Ascending aorta (tissue), 2 donors: ENCODE measurements at regions not wholly inside any gene's neighbourhood (a gene's known extent, or its start where the extent isn't known, plus 50 kb on each side); places are given as distances from the start of the nearest gene placed in this dataset.

Experiments
- DNase-seq, 2 donors: peaks; one replicate each; pipeline ENCODE4 v3.0.0-alpha.2; 2019; ENCODE audit warnings: low spot score in 2 of 2
- H3K27ac ChIP-seq, 2 donors: fragments of 200-600 bp; sonication (generic); one replicate each; pipeline ENCODE4 v1.5.1; 2016 to 2017; ENCODE audit warnings: mild to moderate bottlenecking in 1 of 2
- H3K27me3 ChIP-seq: fragments of 200-600 bp; sonication (generic); one replicate; pipeline ENCODE4 v1.5.1; 2017
- H3K36me3 ChIP-seq, 2 donors: fragments of 200-600 bp; sonication (generic); one replicate each; pipeline ENCODE4 v1.5.1; 2016
- H3K4me1 ChIP-seq, 2 donors: fragments of 200-600 bp; sonication (generic); one replicate each; pipeline ENCODE4 v1.5.1; 2016 to 2017; ENCODE audit warnings: mild to moderate bottlenecking in 1 of 2
- H3K4me3 ChIP-seq, 2 donors: fragments of 200-600 bp; sonication (generic); one replicate each; pipeline ENCODE4 v1.5.1; 2016 to 2017; ENCODE audit warnings: mild to moderate bottlenecking in 1 of 2
- H3K9me3 ChIP-seq, 2 donors: fragments of 200-600 bp; sonication (generic); one replicate each; pipeline ENCODE4 v1.5.1; 2016
- intact Hi-C: fragments of 100-400 bp; cut with DNase I; formaldehyde crosslinking; loops from one replicate; pipeline ENCODE4 v1.15.1; 2023
- TF ChIP-seq, protein P1 (sequence below), 3 experiments: fragments of 200-600 bp in 2 of 3; fragments of 450-650 bp in 1 of 3; sonication (generic) in 2 of 3; IDR thresholded peaks; one replicate each; pipeline ENCODE4 v1.5.1; 2016 to 2019; ENCODE audit warnings: antibody characterized with exemption in 3 of 3, mild to moderate bottlenecking in 1 of 3, moderate library complexity in 1 of 3

DNA sequence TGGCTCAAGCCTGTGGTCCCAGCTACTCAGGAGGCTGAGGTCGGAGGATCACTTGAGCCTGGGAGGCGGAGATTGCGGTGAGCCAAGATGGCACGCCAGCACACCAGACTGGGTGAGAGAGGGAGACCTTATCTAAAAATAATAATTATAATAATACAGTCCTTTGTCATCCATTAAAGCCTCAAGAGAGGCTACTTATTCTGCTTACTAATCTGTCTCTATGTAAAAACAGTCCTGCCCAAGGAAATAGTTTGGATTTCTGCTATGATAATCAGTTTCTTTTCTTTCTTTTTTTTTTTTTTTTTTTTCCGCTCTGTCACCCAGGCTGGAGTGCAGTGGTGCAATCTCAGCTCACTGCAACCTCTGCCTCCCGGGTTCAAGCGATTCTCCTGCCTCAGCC, 228.3 kb downstream of the C1D start:
- intact Hi-C loops, result no loop called here
- no peaks in the 10 kb centered on the region for H3K36me3 ChIP-seq
- TF ChIP-seq, protein P1, sequence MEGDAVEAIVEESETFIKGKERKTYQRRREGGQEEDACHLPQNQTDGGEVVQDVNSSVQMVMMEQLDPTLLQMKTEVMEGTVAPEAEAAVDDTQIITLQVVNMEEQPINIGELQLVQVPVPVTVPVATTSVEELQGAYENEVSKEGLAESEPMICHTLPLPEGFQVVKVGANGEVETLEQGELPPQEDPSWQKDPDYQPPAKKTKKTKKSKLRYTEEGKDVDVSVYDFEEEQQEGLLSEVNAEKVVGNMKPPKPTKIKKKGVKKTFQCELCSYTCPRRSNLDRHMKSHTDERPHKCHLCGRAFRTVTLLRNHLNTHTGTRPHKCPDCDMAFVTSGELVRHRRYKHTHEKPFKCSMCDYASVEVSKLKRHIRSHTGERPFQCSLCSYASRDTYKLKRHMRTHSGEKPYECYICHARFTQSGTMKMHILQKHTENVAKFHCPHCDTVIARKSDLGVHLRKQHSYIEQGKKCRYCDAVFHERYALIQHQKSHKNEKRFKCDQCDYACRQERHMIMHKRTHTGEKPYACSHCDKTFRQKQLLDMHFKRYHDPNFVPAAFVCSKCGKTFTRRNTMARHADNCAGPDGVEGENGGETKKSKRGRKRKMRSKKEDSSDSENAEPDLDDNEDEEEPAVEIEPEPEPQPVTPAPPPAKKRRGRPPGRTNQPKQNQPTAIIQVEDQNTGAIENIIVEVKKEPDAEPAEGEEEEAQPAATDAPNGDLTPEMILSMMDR (IDR thresholded peaks at IDR 0.05), result no peak
- DNase-seq, result no peak
- no peaks in the 10 kb centered on the region for H3K4me1 ChIP-seq
- H3K4me3 ChIP-seq, result no peak overlapping the region
- no peak overlapping the region for H3K27ac ChIP-seq
- no peaks in the 10 kb centered on the region for H3K27me3 ChIP-seq
- H3K9me3 ChIP-seq, result no peaks in the 10 kb centered on the region

DNA sequence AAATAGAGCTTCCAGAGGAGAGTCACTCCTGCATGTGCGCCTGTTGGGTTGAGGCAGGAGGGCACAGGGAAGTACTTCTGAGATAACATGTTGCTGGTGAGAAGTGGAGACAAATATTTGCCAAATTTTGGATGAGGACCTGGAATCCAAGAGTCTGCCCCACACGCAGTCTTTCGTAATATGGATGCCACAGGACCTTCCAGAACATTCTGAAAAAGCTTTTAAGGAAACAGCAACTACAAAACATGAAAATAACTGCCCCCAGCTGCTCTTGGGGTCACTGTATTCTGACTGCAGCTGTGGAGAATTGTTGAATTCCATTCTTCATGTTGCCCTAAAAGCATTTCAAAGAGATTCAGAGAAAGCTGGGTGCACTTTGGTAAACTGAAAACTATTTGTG, 227.5 kb downstream of the C1D start:
- intact Hi-C loops, result no loop called here
- no peaks in the 10 kb centered on the region for H3K4me1 ChIP-seq
- TF ChIP-seq, protein P1 (IDR thresholded peaks at IDR 0.05), result no peak

DNA sequence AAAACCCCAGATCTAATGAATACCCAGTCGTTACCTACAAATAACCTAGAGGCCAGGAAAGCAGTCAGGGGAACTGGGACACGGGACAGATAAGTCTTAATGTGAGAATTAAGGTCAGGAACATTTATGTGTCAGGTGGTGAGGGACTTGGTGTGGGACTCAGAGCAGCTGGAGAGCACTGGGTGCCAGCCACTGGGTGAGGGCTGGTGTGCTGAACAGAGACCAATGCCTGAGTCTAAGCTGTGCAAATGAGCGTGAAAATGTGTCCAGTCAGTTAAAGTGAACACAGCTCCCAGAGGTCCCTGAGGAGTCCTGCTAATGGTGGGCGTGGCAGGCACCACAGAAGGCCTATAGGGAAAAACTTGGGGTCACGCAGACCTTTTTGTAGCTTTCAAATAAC, 225.9 kb downstream of the C1D start:
- DNase-seq, result no peak
- no peaks in the 10 kb centered on the region for H3K9me3 ChIP-seq
- H3K27ac ChIP-seq, result no peak overlapping the region
- intact Hi-C loops, result no loop called here
- no peak overlapping the region for H3K4me3 ChIP-seq
- H3K36me3 ChIP-seq, result no peaks in the 10 kb centered on the region
- no peaks in the 10 kb centered on the region for H3K4me1 ChIP-seq
- no peaks in the 10 kb centered on the region for H3K27me3 ChIP-seq
- TF ChIP-seq, protein P1 (IDR thresholded peaks at IDR 0.05), result no peak

More for the DNA sequence above, 227.5 kb downstream of the C1D start:
- no peak for DNase-seq
- Histone ChIP-seq H3K36me3 (no peaks in the 10 kb centered on the region), H3K27me3 (no peaks in the 10 kb centered on the region), H3K4me3 (no peak overlapping the region), H3K9me3 (no peaks in the 10 kb centered on the region), H3K27ac (no peak overlapping the region)

DNA sequence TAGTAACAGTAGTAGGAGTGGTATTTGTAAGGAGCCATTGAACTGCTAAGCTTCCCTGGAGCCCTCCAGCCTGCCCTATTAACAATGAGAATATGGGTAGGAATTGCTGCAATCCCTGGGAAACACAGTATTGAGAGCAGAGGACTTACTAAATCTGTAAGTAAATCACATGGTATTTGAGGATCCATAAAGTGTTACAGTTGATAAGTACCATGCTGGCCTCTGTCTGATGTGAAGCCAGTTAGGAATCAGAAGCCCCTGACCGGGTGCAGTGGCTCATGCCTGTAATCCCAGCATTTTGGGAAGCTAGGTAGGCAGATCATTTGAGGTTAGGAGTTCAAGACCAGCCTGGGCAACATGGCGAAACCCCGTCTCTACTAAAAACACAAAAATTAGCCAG, 224.6 kb downstream of the C1D start:
- Histone ChIP-seq H3K36me3 (no peaks in the 10 kb centered on the region), H3K9me3 (no peaks in the 10 kb centered on the region), H3K4me1 (no peaks in the 10 kb centered on the region), H3K27me3 (no peaks in the 10 kb centered on the region), H3K27ac (no peak overlapping the region), H3K4me3 (no peak overlapping the region)
- no peak for DNase-seq
- intact Hi-C loops, result no loop called here
- TF ChIP-seq, protein P1 (IDR thresholded peaks at IDR 0.05), result no peak

DNA sequence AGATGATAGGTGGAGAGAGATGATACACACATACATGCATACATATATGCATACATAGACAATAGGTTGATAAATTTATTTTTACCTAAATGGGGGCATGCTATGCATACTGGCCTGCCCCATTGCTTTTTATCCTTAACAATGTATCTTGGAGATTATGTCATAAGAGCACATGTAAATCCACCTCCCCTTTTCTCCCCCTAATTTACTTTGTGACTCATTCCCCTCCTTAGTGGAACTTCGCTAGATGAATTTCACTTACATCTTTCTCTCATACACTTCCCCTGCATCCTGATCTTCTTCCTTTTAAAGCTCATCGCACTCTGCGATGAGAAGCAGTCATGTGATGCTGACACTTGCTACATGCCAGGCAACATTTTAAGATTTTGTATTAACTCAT, 223.6 kb downstream of the C1D start:
- TF ChIP-seq, protein P1 (IDR thresholded peaks at IDR 0.05), result no peak
- intact Hi-C loops, result no loop called here
- Histone ChIP-seq H3K27ac (no peak overlapping the region), H3K27me3 (no peaks in the 10 kb centered on the region), H3K4me3 (no peak overlapping the region), H3K36me3 (no peaks in the 10 kb centered on the region), H3K9me3 (no peaks in the 10 kb centered on the region), H3K4me1 (no peaks in the 10 kb centered on the region)
- no peak for DNase-seq

DNA sequence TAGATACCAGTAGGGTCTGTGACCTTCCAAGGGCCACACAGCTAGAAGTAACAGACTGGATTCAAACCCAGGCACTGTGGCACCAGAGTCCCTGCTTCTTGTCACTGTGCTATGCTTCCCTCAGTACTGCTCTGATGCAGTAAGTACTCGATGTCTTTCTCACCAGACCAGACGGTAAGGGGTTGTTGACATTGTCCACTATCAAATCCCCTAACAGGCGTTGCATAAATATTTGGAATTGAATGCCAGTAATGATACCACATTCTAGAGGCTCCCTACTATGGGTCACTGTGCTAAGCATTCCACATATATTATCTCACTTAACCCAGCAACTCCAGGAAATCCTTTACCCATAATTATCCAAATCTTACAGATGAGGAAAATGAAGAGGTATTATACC, 223.1 kb downstream of the C1D start:
- H3K27ac ChIP-seq, result no peak overlapping the region
- H3K4me1 ChIP-seq, result no peaks in the 10 kb centered on the region
- H3K36me3 ChIP-seq, result no peaks in the 10 kb centered on the region
- H3K9me3 ChIP-seq, result no peaks in the 10 kb centered on the region
- TF ChIP-seq, protein P1 (IDR thresholded peaks at IDR 0.05), result no peak
- no peak overlapping the region for H3K4me3 ChIP-seq
- DNase-seq, result no peak
- H3K27me3 ChIP-seq, result no peaks in the 10 kb centered on the region
- intact Hi-C loops, result loop anchor here (2.0 to 10.0 kb wide), 6 partner anchors 189 to 1407 kb away; no protein-coding TSS in a partner anchor
